Osteocyte (in vitro differentiated cells): ENCODE measurements at regions not wholly inside any gene's neighbourhood (a gene's known extent, or its start where the extent isn't known, plus 50 kb on each side); places are given as distances from the start of the nearest gene placed in this dataset.

Experiments
- DNase-seq: peaks from one replicate; pipeline ENCODE4 v3.0.0; 2021; ENCODE audit warnings: mixed read lengths; ENCODE audit not compliant: unreplicated experiment; ENCODE audit errors: extremely low spot score
- H3K27ac Mint-ChIP-seq: one replicate; pipeline ENCODE4 v1.8.0; 2021; ENCODE audit warnings: mild to moderate bottlenecking, mixed read lengths; ENCODE audit not compliant: unreplicated experiment
- H3K27me3 Mint-ChIP-seq: one replicate; pipeline ENCODE4 v1.8.0; 2021; ENCODE audit warnings: mixed read lengths; ENCODE audit not compliant: unreplicated experiment
- H3K36me3 Mint-ChIP-seq: one replicate; pipeline ENCODE4 v1.8.0; 2021; ENCODE audit warnings: mixed read lengths; ENCODE audit not compliant: unreplicated experiment
- H3K4me1 Mint-ChIP-seq: one replicate; pipeline ENCODE4 v1.8.0; 2021; ENCODE audit warnings: mixed read lengths; ENCODE audit not compliant: unreplicated experiment
- H3K4me3 Mint-ChIP-seq: one replicate; pipeline ENCODE4 v1.8.0; 2021; ENCODE audit warnings: mild to moderate bottlenecking, moderate library complexity, mixed read lengths; ENCODE audit not compliant: unreplicated experiment
- H3K9me3 Mint-ChIP-seq: one replicate; pipeline ENCODE4 v1.8.0; 2021; ENCODE audit warnings: mixed read lengths; ENCODE audit not compliant: unreplicated experiment
- TF ChIP-seq, protein P1 (sequence below): fragments of 200-600 bp; sonication (generic); IDR thresholded peaks from 2 replicates; pipeline ENCODE4 v1.5.0; 2021; ENCODE audit warnings: antibody characterized with exemption, mild to moderate bottlenecking, moderate library complexity

DNA sequence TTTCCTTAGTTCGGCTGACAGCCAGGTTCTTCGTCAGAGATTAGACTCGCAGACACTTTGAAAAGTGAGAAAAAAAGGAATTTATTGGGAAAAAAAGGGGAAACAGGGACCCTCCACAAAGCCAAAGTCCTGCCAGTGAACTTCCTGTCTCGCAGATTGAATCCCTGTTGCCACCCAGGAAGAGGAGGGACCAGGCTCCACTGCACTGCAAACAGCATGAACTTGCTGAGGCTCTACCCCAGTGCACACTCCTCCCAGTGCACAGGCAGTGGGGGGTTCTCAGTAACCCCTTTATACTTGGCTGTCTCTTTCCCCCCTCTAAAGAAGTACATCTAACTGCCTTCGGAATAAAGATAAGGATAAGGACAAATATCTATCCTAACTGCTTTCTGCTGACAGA lies 959.0 kb downstream of the GRIK2 start:
- Mint-ChIP-seq H3K36me3 (no peaks in the 10 kb centered on the region), H3K27me3 (no peaks in the 10 kb centered on the region), H3K4me3 (no peak overlapping the region), H3K27ac (no peak overlapping the region), H3K4me1 (no peaks in the 10 kb centered on the region), H3K9me3 (peaks cover under 1% of the 10 kb centered on the region)
- no peak for DNase-seq
- TF ChIP-seq, protein P1, sequence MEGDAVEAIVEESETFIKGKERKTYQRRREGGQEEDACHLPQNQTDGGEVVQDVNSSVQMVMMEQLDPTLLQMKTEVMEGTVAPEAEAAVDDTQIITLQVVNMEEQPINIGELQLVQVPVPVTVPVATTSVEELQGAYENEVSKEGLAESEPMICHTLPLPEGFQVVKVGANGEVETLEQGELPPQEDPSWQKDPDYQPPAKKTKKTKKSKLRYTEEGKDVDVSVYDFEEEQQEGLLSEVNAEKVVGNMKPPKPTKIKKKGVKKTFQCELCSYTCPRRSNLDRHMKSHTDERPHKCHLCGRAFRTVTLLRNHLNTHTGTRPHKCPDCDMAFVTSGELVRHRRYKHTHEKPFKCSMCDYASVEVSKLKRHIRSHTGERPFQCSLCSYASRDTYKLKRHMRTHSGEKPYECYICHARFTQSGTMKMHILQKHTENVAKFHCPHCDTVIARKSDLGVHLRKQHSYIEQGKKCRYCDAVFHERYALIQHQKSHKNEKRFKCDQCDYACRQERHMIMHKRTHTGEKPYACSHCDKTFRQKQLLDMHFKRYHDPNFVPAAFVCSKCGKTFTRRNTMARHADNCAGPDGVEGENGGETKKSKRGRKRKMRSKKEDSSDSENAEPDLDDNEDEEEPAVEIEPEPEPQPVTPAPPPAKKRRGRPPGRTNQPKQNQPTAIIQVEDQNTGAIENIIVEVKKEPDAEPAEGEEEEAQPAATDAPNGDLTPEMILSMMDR, result no peak

DNA sequence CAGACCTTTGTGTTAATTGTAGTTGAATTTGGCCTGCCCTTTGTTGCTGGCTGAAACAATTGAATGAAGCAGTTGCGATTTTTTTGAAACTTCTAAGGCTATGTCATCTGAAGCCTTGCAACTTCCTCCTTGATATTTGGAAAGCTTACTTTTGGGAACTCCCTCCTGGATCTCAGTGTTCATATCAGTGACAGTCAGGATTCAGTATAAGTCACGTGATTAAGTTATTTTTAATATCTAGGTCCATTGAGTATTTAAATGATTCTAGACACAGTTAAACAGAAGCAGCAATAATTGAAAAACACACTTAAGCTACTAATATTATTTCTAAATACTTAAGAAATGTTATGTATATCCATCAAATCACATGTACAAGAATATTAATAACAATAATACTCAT lies 951.3 kb downstream of the GRIK2 start:
- H3K4me3 Mint-ChIP-seq, result no peak overlapping the region
- no peaks in the 10 kb centered on the region for H3K4me1 Mint-ChIP-seq
- H3K27me3 Mint-ChIP-seq, result peaks cover 2% of the 10 kb centered on the region
- no peak overlapping the region for H3K27ac Mint-ChIP-seq
- H3K9me3 Mint-ChIP-seq, result peaks cover 3% of the 10 kb centered on the region
- DNase-seq, result no peak
- no peaks in the 10 kb centered on the region for H3K36me3 Mint-ChIP-seq
- TF ChIP-seq, protein P1, result no peak

DNA sequence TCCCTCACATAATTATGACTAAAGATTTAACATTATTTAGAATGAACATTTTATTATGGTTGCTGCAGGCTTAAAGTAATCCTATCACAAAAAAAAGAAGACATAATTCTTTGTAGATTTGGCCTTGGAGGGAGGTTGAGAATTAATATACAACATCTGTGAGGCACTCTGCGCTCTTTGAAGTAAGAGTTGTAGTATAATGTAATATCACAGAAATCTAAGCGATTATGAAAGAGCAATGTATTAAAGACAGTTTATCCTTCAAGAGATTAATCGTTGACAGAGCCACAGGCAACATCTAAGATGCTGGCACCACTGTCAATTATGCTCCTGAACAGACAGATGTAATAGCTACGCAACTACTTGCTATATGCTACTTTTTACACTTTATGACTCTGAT lies 946.8 kb downstream of the GRIK2 start:
- Mint-ChIP-seq H3K27me3 (no peaks in the 10 kb centered on the region), H3K27ac (no peak overlapping the region), H3K4me1 (no peaks in the 10 kb centered on the region), H3K9me3 (no peaks in the 10 kb centered on the region), H3K36me3 (no peaks in the 10 kb centered on the region), H3K4me3 (no peak overlapping the region)
- TF ChIP-seq, protein P1, result no peak
- DNase-seq, result no peak

DNA sequence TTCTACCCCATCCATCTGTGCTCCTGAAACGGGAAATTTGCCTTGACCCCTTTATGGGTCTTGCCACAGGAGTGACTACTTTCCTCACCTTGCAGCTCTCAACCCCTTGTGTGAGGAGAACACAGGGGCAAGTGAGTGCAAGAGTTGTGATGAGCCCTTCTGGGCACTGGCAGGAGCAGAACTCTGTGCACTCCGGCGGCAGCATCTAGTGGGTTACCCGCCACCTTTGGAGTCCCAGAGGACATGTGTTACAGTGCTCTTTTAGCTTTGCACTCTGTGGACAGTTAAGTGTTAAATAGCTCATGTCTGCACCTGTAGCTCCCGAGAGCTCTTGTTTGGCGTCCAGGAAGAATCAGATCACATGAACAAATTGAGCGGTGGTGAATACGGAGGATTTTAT lies 940.2 kb downstream of the GRIK2 start:
- H3K4me1 Mint-ChIP-seq, result no peaks in the 10 kb centered on the region
- H3K36me3 Mint-ChIP-seq, result no peaks in the 10 kb centered on the region
- TF ChIP-seq, protein P1, result no peak
- no peak overlapping the region for H3K27ac Mint-ChIP-seq
- no peaks in the 10 kb centered on the region for H3K9me3 Mint-ChIP-seq
- no peak overlapping the region for H3K4me3 Mint-ChIP-seq
- DNase-seq, result no peak
- no peaks in the 10 kb centered on the region for H3K27me3 Mint-ChIP-seq

DNA sequence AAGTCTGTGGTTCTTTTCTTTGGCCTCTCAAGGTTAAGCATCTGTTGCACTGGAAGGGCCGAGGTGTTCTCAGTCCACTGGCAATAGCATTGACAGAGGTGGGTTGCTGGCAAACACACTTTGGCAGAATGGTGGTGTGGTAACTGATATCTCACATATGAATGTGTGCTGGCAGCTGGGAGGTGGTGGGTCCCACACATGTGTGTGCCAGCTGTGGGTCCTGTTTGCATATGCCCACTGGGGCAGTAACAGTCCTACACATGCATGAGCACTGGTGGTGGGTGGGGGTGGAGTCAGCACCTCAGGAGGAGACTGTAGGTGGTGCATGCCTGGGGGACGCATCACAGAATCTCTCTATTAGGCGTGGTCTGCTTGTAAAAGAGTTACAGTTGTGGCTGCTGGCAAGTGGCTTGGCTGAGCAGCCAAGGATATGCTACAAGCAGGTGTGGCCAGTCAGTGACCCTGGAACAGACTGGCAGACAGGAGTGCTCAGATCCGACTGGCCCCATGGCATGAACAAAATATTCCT lies 934.3 kb downstream of the GRIK2 start:
- Mint-ChIP-seq H3K27me3 (no peaks in the 10 kb centered on the region), H3K36me3 (no peaks in the 10 kb centered on the region), H3K4me1 (no peaks in the 10 kb centered on the region), H3K27ac (no peak overlapping the region), H3K4me3 (no peak overlapping the region), H3K9me3 (no peaks in the 10 kb centered on the region)
- no peak for DNase-seq
- TF ChIP-seq, protein P1, result no peak
